M059J (cell line): ENCODE measurements at regions not wholly inside any gene's neighbourhood (a gene's known extent, or its start where the extent isn't known, plus 50 kb on each side); places are given as distances from the start of the nearest gene placed in this dataset.
A peak's percentile ranks its signal among the peaks of the same experiment; 100 is the strongest.
"Not testable (repeated sequence)": the region's sequence is repeated elsewhere in the genome, so short reads cannot be mapped to it uniquely, and the experiment has no call there.

Source experiments
- DNase-seq: peaks from one replicate; pipeline ENCODE4 v3.0.0-alpha.2; 2012; ENCODE audit warnings: low read depth

DNA sequence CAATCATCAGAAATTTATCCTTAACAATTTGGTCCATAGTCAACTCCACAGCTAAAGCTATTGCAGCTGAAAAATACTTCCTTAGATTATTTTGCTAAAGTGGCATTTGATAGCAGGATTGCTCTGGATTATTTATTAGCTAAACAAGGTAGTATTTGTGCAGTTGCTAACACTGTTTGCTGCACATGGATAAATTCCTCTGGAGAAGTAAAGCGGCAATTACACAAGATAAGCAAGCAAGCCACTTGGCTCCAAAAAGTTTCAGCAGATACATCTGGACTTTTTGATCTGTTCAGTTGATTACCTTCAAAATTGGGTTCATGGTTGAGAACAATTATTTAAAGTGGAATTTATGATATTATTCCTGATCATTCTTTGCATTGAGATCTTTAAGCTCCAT, 971.5 kb downstream of the C4orf33 start:
- DNase-seq = no peak

DNA sequence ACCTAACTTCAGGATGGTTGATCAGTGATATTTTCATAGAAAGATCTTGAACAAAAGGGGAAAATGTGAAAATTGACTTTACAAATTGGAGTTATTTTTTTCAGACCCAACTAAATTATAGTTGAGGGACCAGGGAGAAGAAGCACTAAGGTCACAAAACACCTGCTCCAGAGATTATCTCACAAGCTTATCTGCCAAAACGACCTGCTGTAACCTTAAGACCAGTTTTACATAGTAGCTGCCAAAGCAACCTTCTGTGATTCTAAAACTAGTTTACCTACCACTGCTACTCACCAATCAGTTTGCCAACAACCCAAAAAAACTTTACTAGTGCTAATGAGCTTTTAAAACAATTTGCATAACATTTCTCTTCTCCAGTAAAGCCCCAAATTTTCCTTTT, 972.1 kb downstream of the C4orf33 start:
- DNase-seq = no peak

GRCh38 chr4:130071746-130072145, 975.8 kb downstream of the C4orf33 start:
- no peak for DNase-seq

- no peak for DNase-seq
Observed at GRCh38 chr4:130073145-130073790, 977.3 kb downstream of the C4orf33 start.

DNA sequence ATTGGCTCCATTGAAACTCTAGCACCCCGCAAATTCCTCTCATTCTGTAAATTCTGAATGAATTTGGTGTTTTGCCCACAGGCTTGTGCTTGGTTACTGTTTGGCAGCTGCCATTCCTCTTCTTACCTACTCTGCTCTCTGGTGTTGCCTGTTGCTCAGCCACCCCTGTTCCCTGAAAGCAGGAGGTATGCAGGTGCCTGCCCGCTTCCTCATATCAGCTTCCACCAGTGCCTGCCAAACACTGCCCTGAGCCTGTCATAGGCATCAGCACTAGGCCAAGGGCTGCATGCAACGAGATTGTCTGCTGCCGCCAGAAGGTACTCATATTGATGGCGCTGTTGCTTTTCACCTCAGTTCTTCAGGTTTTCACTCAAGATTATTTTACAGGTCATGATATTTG, 978.1 kb downstream of the C4orf33 start:
- no peak for DNase-seq

GRCh38 chr4:130077275-130077674, 981.3 kb downstream of the C4orf33 start:
- peak; percentile 28 for DNase-seq

- not testable (repeated sequence) for DNase-seq
Observed at GRCh38 chr4:130079027-130079426, 983.1 kb downstream of the C4orf33 start.

DNA sequence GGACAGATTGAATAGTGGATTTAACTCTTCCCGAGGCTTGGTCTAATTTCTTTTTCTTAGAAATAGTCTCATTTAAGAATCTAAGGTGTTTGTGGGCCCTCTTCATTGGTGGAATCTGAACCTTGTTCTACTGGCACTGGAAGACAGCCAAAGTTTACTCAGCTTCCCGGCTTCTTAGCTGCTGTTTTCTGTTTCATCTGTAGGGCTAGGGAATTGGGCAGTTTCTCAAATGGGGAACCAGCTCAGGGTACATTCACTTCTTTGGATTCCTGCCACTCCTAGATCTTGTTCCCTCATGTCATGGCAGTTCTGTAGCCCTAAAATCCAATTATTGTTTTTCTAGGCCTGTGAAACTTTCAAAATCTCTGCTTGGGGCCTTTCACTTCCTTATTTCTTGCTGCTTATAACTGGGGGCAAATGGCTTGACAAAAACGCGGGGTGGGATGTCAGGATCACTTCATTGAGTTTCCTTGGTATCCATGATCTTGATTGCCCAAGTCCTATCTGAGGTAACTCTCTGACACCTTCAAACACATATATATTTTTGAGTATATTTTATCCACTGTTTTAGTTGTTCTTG, 985.0 kb downstream of the C4orf33 start:
- no peak for DNase-seq

DNA sequence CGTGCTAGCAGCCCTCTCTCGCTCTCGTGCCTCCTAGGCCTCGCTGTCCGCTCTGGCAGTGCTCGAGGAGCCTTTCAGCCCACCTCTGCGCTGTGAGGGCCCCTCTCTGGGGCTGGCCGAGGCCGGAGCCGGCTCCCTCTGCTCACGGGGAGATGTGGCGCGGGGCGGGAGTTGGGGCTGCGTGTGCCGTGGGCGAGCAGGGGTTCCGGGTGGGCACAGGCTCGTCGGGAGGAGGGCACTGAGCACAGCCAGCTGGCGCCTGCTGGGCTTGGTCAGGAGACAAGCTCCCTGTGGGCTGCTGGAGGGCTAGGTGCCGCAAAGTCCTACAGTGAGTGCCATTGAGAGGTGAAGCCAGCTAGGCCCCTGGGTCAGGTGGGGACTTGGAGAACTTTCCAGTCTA, 994.5 kb downstream of the C4orf33 start:
- no peak for DNase-seq

DNA sequence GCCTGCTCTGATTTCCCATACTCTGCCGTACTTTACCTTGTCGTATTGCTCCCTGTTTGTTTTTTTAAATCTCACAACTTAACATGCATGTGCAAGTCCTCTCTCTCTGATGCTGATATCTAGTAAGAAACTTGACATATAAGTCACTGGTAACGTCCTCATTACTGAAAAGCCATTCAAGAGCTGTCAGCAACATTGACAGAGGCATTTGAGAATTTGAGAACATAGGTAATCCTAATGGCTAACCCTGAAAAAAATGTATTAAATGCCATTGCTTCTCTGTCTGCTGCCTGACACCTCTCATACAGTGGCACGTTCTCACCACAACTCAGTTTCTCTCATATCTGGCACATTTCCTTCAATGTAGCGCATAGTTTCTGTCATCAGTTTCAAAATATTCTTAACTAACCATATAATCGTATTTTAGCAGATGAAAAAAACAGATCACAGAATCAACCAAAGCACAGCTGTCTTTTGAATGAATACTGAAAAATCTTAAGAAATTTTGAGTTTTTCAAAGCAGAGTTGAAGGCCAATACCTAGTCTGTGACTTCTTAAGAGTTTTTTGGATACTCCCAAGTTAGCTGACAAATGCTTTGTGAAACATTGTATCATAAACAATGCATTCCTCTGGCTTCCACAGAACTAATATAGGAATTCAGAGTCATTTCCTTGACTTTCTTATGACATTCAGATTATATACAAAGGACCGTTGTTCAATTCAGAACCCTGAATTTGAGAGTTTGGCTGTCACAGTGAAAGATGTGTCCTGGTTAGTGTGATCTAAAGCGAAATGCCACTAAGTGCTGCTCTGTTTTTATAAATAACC, 996.4 kb downstream of the C4orf33 start:
- no peak for DNase-seq

- no peak for DNase-seq
Observed at GRCh38 chr4:130099105-130099504, 1003.2 kb downstream of the C4orf33 start.

DNA sequence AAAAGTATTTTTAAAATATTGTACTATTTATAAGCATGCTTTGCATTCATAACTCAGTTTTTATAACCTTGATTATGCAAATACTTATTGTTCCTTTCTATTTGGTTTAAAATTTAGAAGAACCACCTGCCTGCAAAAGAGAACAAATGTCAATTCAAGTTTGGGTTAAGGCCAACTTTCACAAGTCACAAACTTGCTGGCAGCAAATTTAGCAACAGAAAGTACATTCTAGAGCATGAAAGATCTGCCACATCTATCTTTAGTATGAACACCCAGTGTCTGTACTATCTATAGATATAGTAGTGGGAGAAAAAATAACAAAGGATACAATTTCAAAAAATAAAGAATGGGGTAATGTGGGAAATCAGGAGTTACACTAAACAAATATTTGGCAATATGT, 1014.2 kb downstream of the C4orf33 start:
- DNase-seq = no peak

- no peak for DNase-seq
Observed at GRCh38 chr4:130110770-130111169, 1014.8 kb downstream of the C4orf33 start.

GRCh38 chr4:130124066-130124465, 1028.1 kb downstream of the C4orf33 start:
- no peak for DNase-seq

DNA sequence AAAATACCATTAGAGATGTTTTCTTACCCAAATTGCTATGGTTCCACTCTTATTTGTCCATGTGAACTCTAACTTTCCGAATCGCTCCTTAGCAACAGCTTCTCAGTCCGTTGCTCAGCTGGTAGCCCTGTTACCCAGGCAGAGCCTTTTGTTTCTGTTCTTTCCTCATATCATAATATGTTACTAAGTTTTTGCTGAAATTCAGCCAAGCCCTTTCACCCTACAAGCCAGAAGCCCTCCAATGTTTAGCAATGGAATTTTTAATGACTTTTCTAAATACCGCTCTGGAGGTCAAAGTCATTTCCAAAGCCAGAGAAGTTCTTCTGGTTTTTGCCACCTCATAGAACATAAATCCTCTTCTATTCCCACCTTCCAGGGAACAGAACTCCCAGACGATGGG, 1029.5 kb downstream of the C4orf33 start:
- DNase-seq = no peak

- DNase-seq = no peak
Observed at GRCh38 chr4:130127297-130127696, 1031.3 kb downstream of the C4orf33 start.

GRCh38 chr4:130131536-130131935, 1035.6 kb downstream of the C4orf33 start:
- DNase-seq = no peak

- DNase-seq = no peak
Observed at GRCh38 chr4:130141651-130142050, 1045.7 kb downstream of the C4orf33 start.

GRCh38 chr4:130143656-130144055, 1047.7 kb downstream of the C4orf33 start:
- DNase-seq = no peak

- DNase-seq = no peak
Observed at GRCh38 chr4:130146773-130147172, 1050.8 kb downstream of the C4orf33 start.

DNA sequence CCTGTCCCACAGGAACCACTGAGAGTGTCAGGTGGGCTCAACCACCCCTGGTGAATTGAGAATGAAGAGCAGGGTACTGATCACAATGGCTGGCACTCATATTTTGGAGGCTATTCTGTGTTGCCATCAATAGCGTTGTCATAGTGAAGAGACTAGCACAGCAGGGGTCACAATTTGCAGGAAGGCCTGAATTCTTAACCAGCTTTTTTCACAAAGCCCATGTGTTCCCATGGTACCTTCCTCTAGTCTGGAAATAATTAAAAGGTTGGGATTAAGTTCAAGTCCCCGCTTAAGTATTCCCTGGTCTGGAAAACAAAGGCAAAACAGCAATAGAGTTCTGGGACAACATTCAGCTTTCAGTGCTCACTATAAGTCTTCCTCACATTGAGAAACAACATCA, 1051.7 kb downstream of the C4orf33 start:
- no peak for DNase-seq

DNA sequence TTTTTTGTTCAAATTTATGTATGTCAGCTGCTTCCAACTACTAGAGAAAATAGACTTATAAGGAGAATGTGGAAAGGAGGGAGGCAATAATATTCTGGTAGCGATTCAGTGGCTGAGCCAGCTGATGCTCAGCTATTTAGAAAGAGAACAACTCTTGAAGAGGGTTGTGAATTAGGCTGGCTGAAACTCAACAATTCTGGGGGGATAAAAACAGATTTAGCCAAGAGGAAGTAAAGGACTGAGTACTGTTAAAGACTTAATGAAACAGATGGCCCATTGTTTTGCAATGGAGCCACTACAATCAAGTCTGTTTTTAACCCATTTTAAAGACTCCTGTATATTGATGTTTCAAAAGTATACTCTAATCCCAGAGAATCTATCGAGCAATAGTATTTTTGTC, 1058.9 kb downstream of the C4orf33 start:
- no peak for DNase-seq

- no peak for DNase-seq
Observed at GRCh38 chr4:130163701-130164100, 1067.7 kb downstream of the C4orf33 start.
